Panc1 (cell line): ENCODE measurements at regions not wholly inside any gene's neighbourhood (a gene's known extent, or its start where the extent isn't known, plus 50 kb on each side); places are given as distances from the start of the nearest gene placed in this dataset.

Experiments used
- POLR2AphosphoS5 ChIP-seq: IDR thresholded peaks from 2 replicates; pipeline ENCODE4 v1.6.1; 2012; ENCODE audit warnings: mild to moderate bottlenecking, low read depth, low read length, moderate library complexity
- TF ChIP-seq, protein P1 (sequence below): fragments of 450-650 bp; IDR thresholded peaks from 2 replicates; pipeline ENCODE4 v1.5.1; 2017; ENCODE audit warnings: mild to moderate bottlenecking

DNA sequence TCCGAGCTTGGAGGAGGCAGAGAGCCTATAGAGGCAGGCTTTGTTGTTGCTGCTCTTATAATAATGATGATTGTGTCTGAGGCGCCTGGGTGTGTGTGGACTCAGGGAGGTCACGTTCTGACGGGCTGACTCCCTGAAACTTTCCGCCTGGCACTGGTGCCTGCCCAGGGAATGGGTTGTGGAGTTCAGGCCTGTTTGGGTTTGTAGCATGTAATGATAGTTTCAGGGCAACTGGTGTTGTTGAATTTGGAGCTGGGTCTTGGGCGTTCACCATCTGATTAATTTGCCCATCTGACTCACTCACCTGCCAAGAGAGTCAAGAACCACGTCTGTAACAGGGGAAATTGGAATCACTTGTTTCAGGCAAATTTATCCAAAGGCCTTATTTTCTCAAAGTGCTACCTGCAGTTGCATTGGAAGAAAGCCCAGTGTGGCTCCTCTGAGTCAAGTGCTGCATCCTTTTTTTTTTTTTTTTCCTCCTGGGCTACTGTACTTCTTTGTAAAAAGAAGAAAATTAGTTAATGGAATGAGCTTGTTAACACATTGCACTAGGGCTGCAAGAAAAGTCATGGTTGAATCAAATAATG is 386.5 kb downstream of the GADD45G start:
- TF ChIP-seq POLR2AphosphoS5 = no peak
- TF ChIP-seq, protein P1, sequence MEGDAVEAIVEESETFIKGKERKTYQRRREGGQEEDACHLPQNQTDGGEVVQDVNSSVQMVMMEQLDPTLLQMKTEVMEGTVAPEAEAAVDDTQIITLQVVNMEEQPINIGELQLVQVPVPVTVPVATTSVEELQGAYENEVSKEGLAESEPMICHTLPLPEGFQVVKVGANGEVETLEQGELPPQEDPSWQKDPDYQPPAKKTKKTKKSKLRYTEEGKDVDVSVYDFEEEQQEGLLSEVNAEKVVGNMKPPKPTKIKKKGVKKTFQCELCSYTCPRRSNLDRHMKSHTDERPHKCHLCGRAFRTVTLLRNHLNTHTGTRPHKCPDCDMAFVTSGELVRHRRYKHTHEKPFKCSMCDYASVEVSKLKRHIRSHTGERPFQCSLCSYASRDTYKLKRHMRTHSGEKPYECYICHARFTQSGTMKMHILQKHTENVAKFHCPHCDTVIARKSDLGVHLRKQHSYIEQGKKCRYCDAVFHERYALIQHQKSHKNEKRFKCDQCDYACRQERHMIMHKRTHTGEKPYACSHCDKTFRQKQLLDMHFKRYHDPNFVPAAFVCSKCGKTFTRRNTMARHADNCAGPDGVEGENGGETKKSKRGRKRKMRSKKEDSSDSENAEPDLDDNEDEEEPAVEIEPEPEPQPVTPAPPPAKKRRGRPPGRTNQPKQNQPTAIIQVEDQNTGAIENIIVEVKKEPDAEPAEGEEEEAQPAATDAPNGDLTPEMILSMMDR = no peak
